DOHH2 (cell line): ENCODE measurements at regions not wholly inside any gene's neighbourhood (a gene's known extent, or its start where the extent isn't known, plus 50 kb on each side); places are given as distances from the start of the nearest gene placed in this dataset.

Experiments
- H3F3A ChIP-seq: fragments of 200-600 bp; sonication (generic), shearing (Covaris generic); 2 replicates; pipeline ENCODE4 v1.6.0; 2016; ENCODE audit warnings: antibody characterized with exemption, mild to moderate bottlenecking; ENCODE audit not compliant: control insufficient read depth, insufficient read depth
- H3K27ac ChIP-seq: fragments of 200-600 bp; sonication (generic); 2 replicates; pipeline ENCODE4 v1.5.1; 2014; ENCODE audit warnings: low read depth, mild to moderate bottlenecking, low read length, moderate library complexity
- H3K27me3 ChIP-seq: fragments of 200-600 bp; sonication (generic); 2 replicates; pipeline ENCODE4 v1.6.1; 2014; ENCODE audit warnings: mild to moderate bottlenecking, low read length, mixed read lengths; ENCODE audit not compliant: control insufficient read depth
- H3K36me3 ChIP-seq: fragments of 200-600 bp; sonication (generic); 2 replicates; pipeline ENCODE4 v1.6.1; 2014; ENCODE audit warnings: mild to moderate bottlenecking, low read length, moderate library complexity, mixed read lengths; ENCODE audit not compliant: control insufficient read depth
- H3K4me1 ChIP-seq: fragments of 200-600 bp; sonication (generic); 2 replicates; pipeline ENCODE4 v1.6.1; 2014; ENCODE audit warnings: mild to moderate bottlenecking, low read length, mixed read lengths; ENCODE audit not compliant: control insufficient read depth
- H3K4me2 ChIP-seq: fragments of 200-600 bp; sonication (generic); 2 replicates; pipeline ENCODE4 v1.6.0; 2014; ENCODE audit warnings: mild to moderate bottlenecking, low read length, moderate library complexity
- H3K4me3 ChIP-seq: fragments of 200-600 bp; sonication (generic); 2 replicates; pipeline ENCODE4 v1.5.1; 2014; ENCODE audit warnings: mild to moderate bottlenecking, low read length, mixed read lengths
- H3K79me2 ChIP-seq: fragments of 200-600 bp; sonication (generic); 2 replicates; pipeline ENCODE4 v1.6.1; 2014; ENCODE audit warnings: mild to moderate bottlenecking, low read length, mixed read lengths; ENCODE audit not compliant: control insufficient read depth
- H3K9me2 ChIP-seq: fragments of 200-600 bp; sonication (generic); replicated peaks from 2 replicates; pipeline ENCODE4 v1.6.1; 2014; ENCODE audit warnings: mild to moderate bottlenecking, low read length, mixed read lengths; ENCODE audit not compliant: control insufficient read depth
- H3K9me3 ChIP-seq: fragments of 200-600 bp; sonication (generic); 2 replicates; pipeline ENCODE4 v1.6.1; 2014; ENCODE audit warnings: antibody characterized with exemption, low read length, mixed read lengths; ENCODE audit not compliant: control insufficient read depth, insufficient read depth
- H4K20me1 ChIP-seq: fragments of 200-600 bp; sonication (generic); 2 replicates; pipeline ENCODE4 v1.6.0; 2014; ENCODE audit warnings: low read depth, mild to moderate bottlenecking, antibody characterized with exemption, low read length, moderate library complexity; ENCODE audit not compliant: control insufficient read depth, insufficient read depth
- CTCF ChIP-seq: fragments of 200-600 bp; sonication (generic); IDR thresholded peaks from one replicate; pipeline ENCODE4 v1.5.1; 2014; ENCODE audit warnings: antibody characterized with exemption, mild to moderate bottlenecking, low read depth, low read length; ENCODE audit not compliant: poor library complexity, severe bottlenecking
- EZH2phosphoT487 ChIP-seq: fragments of 200-600 bp; sonication (generic); IDR thresholded peaks from 2 replicates; pipeline ENCODE4 v1.6.1; 2017; ENCODE audit warnings: borderline replicate concordance, mild to moderate bottlenecking, antibody characterized with exemption, low read length, moderate library complexity, mixed read lengths

GRCh38 chr5:34510002-34510401 is 146.1 kb upstream of the RAI14 start:
- Histone ChIP-seq H3K9me2 (no peaks in the 10 kb centered on the region), H3K36me3 (no peaks in the 10 kb centered on the region), H3F3A (no peaks in the 10 kb centered on the region), H4K20me1 (no peaks in the 10 kb centered on the region), H3K4me3 (no peak overlapping the region), H3K9me3 (no peaks in the 10 kb centered on the region), H3K79me2 (no peaks in the 10 kb centered on the region), H3K27me3 (no peaks in the 10 kb centered on the region), H3K4me2 (no peak overlapping the region), H3K4me1 (no peaks in the 10 kb centered on the region), H3K27ac (no peak overlapping the region)
- TF ChIP-seq EZH2phosphoT487, result no peak
- TF ChIP-seq CTCF, result no peak

GRCh38 chr5:34511063-34511462 is 145.1 kb upstream of the RAI14 start:
- TF ChIP-seq EZH2phosphoT487, result no peak
- no peak for TF ChIP-seq CTCF
- Histone ChIP-seq H3K9me3 (no peaks in the 10 kb centered on the region), H3K4me3 (no peak overlapping the region), H4K20me1 (no peaks in the 10 kb centered on the region), H3K79me2 (no peaks in the 10 kb centered on the region), H3K4me2 (no peak overlapping the region), H3K4me1 (no peaks in the 10 kb centered on the region), H3F3A (no peaks in the 10 kb centered on the region), H3K27me3 (0 out of 2 replicates have a peak, but pooled peaks cover under 1% of the 10 kb centered on the region), H3K27ac (no peak overlapping the region), H3K9me2 (no peaks in the 10 kb centered on the region), H3K36me3 (no peaks in the 10 kb centered on the region)

DNA sequence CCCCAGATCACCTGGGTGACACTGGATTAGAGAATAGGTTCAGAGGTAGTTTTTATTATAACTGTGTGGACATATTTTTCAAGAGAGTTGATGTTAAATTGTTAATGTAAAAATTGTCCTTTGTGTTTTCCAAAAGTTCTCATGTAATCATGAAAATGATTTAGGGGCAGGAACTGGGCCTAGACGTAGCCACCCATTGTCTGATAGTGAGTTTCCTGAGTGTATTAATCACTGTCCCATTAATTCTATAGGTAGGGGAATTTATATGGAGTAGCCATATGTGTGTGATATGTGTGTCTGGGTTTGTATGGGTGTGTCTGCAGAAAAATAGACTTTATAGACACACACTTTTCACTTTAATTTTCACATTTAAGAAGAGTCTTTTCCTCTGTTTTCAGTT is 144.6 kb upstream of the RAI14 start:
- TF ChIP-seq CTCF, result no peak
- TF ChIP-seq EZH2phosphoT487, result no peak

More for the DNA sequence above, 144.6 kb upstream of the RAI14 start:
- Histone ChIP-seq H3K27me3 (peaks cover 2% of the 10 kb centered on the region; the same call in 1 of the 2 replicates), H3K27ac (no peak overlapping the region), H3K9me2 (no peaks in the 10 kb centered on the region), H3F3A (no peaks in the 10 kb centered on the region), H3K9me3 (no peaks in the 10 kb centered on the region), H3K4me1 (no peaks in the 10 kb centered on the region), H3K4me2 (no peak overlapping the region), H4K20me1 (no peaks in the 10 kb centered on the region), H3K79me2 (no peaks in the 10 kb centered on the region), H3K36me3 (no peaks in the 10 kb centered on the region), H3K4me3 (no peak overlapping the region)
